ENCODE measurements at regions not wholly inside any gene's neighbourhood (a gene's known extent, or its start where the extent isn't known, plus 50 kb on each side); places are given as distances from the start of the nearest gene placed in this dataset.
A peak's percentile ranks its signal among the peaks of the same experiment; 100 is the strongest.
"Not testable (repeated sequence)": the region's sequence is repeated elsewhere in the genome, so short reads cannot be mapped to it uniquely, and the experiment has no call there.

DNA sequence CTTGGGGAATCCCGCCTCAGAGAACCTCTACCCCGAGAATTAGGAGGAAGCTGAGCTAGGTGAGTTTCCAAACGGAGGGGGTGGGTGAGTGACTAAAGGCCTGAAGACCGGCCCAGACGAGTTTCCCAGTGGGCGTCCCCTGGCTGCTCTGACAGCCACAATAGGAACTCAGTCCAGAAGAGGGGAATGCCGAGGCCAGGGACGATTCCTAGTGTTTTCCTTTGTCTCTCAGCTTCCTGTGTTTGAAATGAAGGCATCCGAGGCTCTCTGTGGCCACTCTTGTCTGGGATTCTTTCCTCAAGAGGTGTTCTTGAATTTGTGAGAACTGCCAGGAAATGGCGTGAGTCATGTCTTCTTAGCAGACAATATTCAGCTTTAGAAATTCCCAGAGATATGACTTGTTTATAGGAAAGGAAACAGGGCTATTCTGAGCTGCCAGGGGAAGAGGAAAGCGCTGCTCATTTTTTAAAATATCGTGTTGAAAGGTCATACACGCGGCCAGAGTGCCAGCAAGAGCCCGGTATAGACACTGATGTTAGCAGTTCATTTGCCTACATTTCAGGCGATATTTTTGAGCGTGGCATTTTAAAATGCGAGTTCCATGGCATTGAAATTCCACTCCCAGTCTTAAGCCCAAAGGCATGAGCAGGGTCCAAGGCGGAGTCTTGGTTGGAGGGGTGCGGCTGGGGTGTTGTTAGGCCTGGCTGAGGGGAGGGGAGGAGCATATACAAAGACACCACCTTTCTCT is 169.1 kb upstream of the KLF7 start:
- no peak overlapping the region for H3K4me3 Mint-ChIP-seq
- no peaks in the 10 kb centered on the region for H3K27me3 Mint-ChIP-seq
- DNase-seq = no peak
- peaks cover 2% of the 10 kb centered on the region for H3K9me3 Mint-ChIP-seq
- H3K4me1 Mint-ChIP-seq = peaks cover 52% of the 10 kb centered on the region
- H3K36me3 Mint-ChIP-seq = no peaks in the 10 kb centered on the region
- peak overlapping the region; percentile 50 for H3K27ac Mint-ChIP-seq

- H3K27me3 Mint-ChIP-seq = no peaks in the 10 kb centered on the region
- peaks cover 36% of the 10 kb centered on the region for H3K4me1 Mint-ChIP-seq
- H3K27ac Mint-ChIP-seq = no peak overlapping the region
- no peak overlapping the region for H3K4me3 Mint-ChIP-seq
- DNase-seq = no peak
- H3K36me3 Mint-ChIP-seq = no peaks in the 10 kb centered on the region
- H3K9me3 Mint-ChIP-seq = peaks cover 2% of the 10 kb centered on the region
Observed at GRCh38 chr2:207337234-207338219, 171.8 kb upstream of the KLF7 start.

GRCh38 chr2:207338220-207338607 is 172.5 kb upstream of the KLF7 start:
- no peak overlapping the region for H3K27ac Mint-ChIP-seq
- DNase-seq = no peak
- no peak overlapping the region for H3K4me3 Mint-ChIP-seq
- peaks cover 30% of the 10 kb centered on the region for H3K4me1 Mint-ChIP-seq
- H3K9me3 Mint-ChIP-seq = peaks cover 2% of the 10 kb centered on the region
- H3K36me3 Mint-ChIP-seq = no peaks in the 10 kb centered on the region
- H3K27me3 Mint-ChIP-seq = no peaks in the 10 kb centered on the region

- Mint-ChIP-seq H3K27ac (no peak overlapping the region), H3K27me3 (no peaks in the 10 kb centered on the region), H3K4me1 (peaks cover 27% of the 10 kb centered on the region)
Observed at GRCh38 chr2:207338610-207339009, 172.9 kb upstream of the KLF7 start.

DNA sequence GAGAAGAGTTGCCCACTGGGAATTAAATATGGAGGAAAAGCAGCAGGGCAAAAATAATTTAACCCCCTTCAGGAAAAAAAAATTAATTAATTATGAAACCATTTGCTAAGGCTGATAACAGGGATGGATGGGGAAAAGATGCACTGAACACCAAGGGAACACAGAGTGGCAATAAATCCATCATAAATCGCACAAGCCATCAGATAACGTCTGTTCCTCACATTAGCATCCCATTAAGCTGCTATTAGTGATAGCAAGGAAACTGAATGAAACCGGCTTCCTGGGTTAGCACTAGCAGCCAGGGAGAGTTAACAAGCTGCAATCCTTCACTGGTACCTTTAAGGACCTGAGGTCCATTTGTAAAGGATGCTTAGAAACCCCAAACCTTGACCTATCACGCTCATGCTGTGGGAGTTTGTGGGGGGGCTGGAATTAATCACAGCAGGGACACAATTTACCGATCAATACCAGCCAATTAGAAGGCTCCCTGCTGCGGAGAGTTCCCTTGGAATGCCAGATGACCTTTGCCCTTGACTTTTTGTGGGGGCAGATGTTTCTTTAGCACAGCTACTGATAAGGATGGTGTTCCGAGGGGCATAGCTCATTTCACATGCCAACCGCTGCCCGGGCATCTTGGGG is 175.5 kb upstream of the KLF7 start:
- Mint-ChIP-seq H3K27me3 (no peaks in the 10 kb centered on the region), H3K36me3 (no peaks in the 10 kb centered on the region), H3K4me1 (peaks cover 13% of the 10 kb centered on the region), H3K27ac (no peak overlapping the region), H3K4me3 (no peak overlapping the region), H3K9me3 (peaks cover 2% of the 10 kb centered on the region)
- no peak for DNase-seq

More at GRCh38 chr2:207338610-207339009, 172.9 kb upstream of the KLF7 start:
- Mint-ChIP-seq H3K9me3 (peaks cover 1% of the 10 kb centered on the region), H3K4me3 (no peak overlapping the region), H3K36me3 (no peaks in the 10 kb centered on the region)
- DNase-seq = no peak

GRCh38 chr2:207341804-207342203 is 176.1 kb upstream of the KLF7 start:
- Mint-ChIP-seq H3K36me3 (no peaks in the 10 kb centered on the region), H3K4me3 (no peak overlapping the region), H3K27me3 (no peaks in the 10 kb centered on the region), H3K9me3 (peaks cover 4% of the 10 kb centered on the region), H3K4me1 (peaks cover 11% of the 10 kb centered on the region), H3K27ac (no peak overlapping the region)
- no peak for DNase-seq

DNA sequence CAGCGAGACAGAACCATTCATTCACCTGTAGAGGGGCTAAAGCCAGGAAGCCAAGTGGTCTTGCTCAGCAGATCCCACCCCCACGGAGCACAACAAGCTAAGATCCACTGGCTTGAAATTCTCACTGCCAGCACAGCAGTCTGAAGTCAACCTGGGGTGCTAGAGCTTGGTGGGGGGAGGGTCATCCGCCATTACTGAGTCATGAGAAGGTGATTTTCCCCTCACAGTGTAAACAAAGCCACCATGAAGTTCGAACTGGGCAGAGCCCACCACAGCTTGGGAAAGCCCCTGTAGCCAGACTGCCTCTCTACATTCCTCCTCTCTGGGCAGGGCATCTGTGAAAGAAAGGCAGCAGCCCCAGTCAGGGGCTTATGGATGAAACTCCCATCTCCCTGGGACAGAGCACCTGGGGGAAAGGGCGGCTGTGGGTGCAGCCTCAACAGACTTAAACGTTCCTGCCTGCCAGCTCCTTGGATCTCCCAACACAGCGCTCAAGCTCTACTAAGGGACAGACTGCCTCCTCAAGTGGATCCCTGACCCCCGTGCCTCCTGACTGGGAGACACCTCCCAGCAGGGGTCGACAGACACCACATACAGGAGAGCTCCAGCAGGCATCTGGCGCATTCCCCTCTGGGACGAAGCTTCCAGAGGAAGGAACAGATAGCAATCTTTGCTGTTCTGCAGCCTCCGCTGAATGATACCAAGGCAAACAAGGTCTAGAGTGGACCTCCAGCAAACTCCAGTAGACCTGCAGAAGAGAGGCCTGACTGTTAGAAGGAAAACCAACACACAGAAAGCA is 179.0 kb upstream of the KLF7 start:
- not testable (repeated sequence) for H3K36me3 Mint-ChIP-seq, H3K27ac Mint-ChIP-seq, H3K27me3 Mint-ChIP-seq

DNA sequence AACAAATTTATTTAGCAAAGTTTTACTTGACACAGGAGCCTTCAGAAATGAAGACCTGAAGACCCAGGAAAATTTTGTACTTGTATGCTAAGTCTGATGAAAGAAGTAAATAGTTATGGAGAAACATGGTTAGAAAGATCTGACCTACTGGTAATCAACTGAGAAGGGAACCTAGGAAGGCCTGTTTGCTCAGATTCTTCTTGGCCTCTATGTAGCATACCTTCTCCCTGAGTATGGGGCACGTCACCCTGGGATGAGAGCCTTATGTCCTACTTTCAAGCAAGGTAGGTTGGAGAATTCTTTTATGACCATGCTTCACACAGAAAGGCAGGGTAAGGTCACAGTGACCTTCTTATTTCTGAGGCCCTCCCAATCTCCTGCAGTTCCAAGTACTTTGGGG is 178.6 kb upstream of the CREB1 start:
- Mint-ChIP-seq H3K27me3 (no peaks in the 10 kb centered on the region), H3K4me3 (no peak overlapping the region), H3K4me1 (peaks cover 7% of the 10 kb centered on the region), H3K27ac (no peak overlapping the region), H3K9me3 (peaks cover 21% of the 10 kb centered on the region), H3K36me3 (peaks cover 7% of the 10 kb centered on the region)
- DNase-seq = no peak

More for the DNA sequence above, 179.0 kb upstream of the KLF7 start:
- peaks cover 23% of the 10 kb centered on the region for H3K9me3 Mint-ChIP-seq
- DNase-seq, H3K4me1 Mint-ChIP-seq, H3K4me3 Mint-ChIP-seq: not testable (repeated sequence)

GRCh38 chr2:207352978-207353671 is 176.6 kb upstream of the CREB1 start:
- H3K9me3 Mint-ChIP-seq = peaks cover 8% of the 10 kb centered on the region
- H3K27me3 Mint-ChIP-seq = no peaks in the 10 kb centered on the region
- peaks cover 9% of the 10 kb centered on the region for H3K4me1 Mint-ChIP-seq
- H3K27ac Mint-ChIP-seq = no peak overlapping the region
- H3K36me3 Mint-ChIP-seq = peaks cover 4% of the 10 kb centered on the region
- no peak for DNase-seq
- no peak overlapping the region for H3K4me3 Mint-ChIP-seq

GRCh38 chr2:207353836-207354235 is 175.9 kb upstream of the CREB1 start:
- Mint-ChIP-seq H3K4me1 (peaks cover 9% of the 10 kb centered on the region), H3K4me3 (no peak overlapping the region), H3K9me3 (peaks cover 5% of the 10 kb centered on the region), H3K27ac (no peak overlapping the region), H3K27me3 (no peaks in the 10 kb centered on the region), H3K36me3 (peaks cover under 1% of the 10 kb centered on the region)
- no peak for DNase-seq

- no peaks in the 10 kb centered on the region for H3K27me3 Mint-ChIP-seq
- H3K36me3 Mint-ChIP-seq = no peaks in the 10 kb centered on the region
- H3K4me1 Mint-ChIP-seq = peaks cover 9% of the 10 kb centered on the region
- no peak overlapping the region for H3K4me3 Mint-ChIP-seq
- H3K27ac Mint-ChIP-seq = no peak overlapping the region
- DNase-seq = no peak
- peaks cover 3% of the 10 kb centered on the region for H3K9me3 Mint-ChIP-seq
Observed at GRCh38 chr2:207354462-207354861, 175.3 kb upstream of the CREB1 start.

- Mint-ChIP-seq H3K27ac (no peak overlapping the region), H3K27me3 (no peaks in the 10 kb centered on the region), H3K4me1 (peaks cover 9% of the 10 kb centered on the region), H3K36me3 (no peaks in the 10 kb centered on the region), H3K9me3 (no peaks in the 10 kb centered on the region), H3K4me3 (no peak overlapping the region)
- no peak for DNase-seq
Observed at GRCh38 chr2:207356567-207356966, 173.2 kb upstream of the CREB1 start.

- no peak overlapping the region for H3K4me3 Mint-ChIP-seq
- no peak overlapping the region for H3K27ac Mint-ChIP-seq
- H3K9me3 Mint-ChIP-seq = no peaks in the 10 kb centered on the region
- DNase-seq = no peak
- H3K27me3 Mint-ChIP-seq = no peaks in the 10 kb centered on the region
- H3K4me1 Mint-ChIP-seq = peaks cover 9% of the 10 kb centered on the region
- no peaks in the 10 kb centered on the region for H3K36me3 Mint-ChIP-seq
Observed at GRCh38 chr2:207357216-207357615, 172.5 kb upstream of the CREB1 start.

DNA sequence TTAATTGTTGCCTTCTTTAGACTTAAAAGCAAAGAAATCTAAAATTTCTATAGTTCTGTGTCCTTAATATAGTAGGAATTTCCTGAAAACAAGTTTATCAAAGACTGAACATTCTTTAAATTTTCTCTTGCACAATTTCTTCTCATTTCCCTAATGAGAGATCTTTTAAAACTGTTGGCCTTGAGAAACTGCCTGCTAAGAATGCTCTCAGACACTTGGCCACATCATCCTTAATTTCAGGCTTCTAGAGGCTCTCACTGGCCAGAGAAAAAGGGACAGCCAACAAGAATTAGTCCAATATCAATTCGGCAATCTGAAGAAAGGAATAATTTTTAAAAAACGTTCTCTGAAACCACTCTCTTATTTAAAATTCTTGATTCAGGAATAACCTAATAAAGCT is 167.0 kb upstream of the CREB1 start:
- Mint-ChIP-seq H3K9me3 (no peaks in the 10 kb centered on the region), H3K27ac (no peak overlapping the region), H3K4me3 (no peak overlapping the region), H3K36me3 (no peaks in the 10 kb centered on the region), H3K27me3 (no peaks in the 10 kb centered on the region), H3K4me1 (no peaks in the 10 kb centered on the region)
- no peak for DNase-seq

Data from activated naive CD8-positive, alpha-beta T cell treated with anti-CD3 and anti-CD28 coated beads for 36 hours (primary cell).